GM12865 (cell line): ENCODE measurements at regions not wholly inside any gene's neighbourhood (a gene's known extent, or its start where the extent isn't known, plus 50 kb on each side); places are given as distances from the start of the nearest gene placed in this dataset.

Experiments
- DNase-seq: peaks from one replicate; pipeline ENCODE4 v3.0.0; 2010; ENCODE audit warnings: low read depth
- H3K4me3 ChIP-seq: 2 replicates; pipeline ENCODE4 v1.5.1; 2011; ENCODE audit warnings: mild to moderate bottlenecking, low read depth, low read length, control low read depth
- TF ChIP-seq, protein P1 (sequence below): IDR thresholded peaks from 2 replicates; pipeline ENCODE4 v1.5.1; 2011; ENCODE audit warnings: low read length, control low read depth, low read depth, inconsistent platforms; ENCODE audit not compliant: insufficient read depth; ENCODE audit errors: missing control alignments

DNA sequence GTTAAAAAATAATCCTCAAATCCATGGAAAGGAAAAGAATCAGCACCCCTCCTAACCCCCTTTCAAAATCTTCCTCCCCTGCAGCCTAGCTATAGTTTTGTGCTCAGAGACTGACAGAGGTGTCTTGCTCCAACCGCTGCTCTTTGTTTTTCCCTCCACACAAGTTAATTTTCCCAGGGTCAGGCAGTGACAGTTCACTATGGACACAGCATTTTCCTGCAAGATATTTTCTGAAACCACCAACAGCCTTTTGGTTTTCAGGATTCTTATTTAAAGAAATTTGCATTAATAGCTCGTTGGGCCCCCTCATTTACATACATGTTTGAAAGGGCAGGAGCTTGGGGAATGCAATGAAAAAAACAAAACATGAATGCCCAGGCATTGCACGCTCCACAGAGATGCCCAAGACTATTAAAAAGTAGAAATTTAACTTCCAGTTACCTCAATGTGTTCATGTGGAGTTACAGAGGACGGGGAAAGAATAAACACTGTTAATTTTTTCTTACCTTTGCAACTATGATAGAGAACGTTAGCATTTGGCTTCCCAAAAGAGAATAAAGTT, 71.4 kb upstream of the CXCR4 start:
- TF ChIP-seq, protein P1, sequence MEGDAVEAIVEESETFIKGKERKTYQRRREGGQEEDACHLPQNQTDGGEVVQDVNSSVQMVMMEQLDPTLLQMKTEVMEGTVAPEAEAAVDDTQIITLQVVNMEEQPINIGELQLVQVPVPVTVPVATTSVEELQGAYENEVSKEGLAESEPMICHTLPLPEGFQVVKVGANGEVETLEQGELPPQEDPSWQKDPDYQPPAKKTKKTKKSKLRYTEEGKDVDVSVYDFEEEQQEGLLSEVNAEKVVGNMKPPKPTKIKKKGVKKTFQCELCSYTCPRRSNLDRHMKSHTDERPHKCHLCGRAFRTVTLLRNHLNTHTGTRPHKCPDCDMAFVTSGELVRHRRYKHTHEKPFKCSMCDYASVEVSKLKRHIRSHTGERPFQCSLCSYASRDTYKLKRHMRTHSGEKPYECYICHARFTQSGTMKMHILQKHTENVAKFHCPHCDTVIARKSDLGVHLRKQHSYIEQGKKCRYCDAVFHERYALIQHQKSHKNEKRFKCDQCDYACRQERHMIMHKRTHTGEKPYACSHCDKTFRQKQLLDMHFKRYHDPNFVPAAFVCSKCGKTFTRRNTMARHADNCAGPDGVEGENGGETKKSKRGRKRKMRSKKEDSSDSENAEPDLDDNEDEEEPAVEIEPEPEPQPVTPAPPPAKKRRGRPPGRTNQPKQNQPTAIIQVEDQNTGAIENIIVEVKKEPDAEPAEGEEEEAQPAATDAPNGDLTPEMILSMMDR, result no peak
- no peak for DNase-seq
- no peak overlapping the region for H3K4me3 ChIP-seq

GRCh38 chr2:136188086-136188485, 70.1 kb upstream of the CXCR4 start:
- TF ChIP-seq, protein P1, result no peak
- H3K4me3 ChIP-seq, result no peak overlapping the region
- DNase-seq, result no peak

- H3K4me3 ChIP-seq, result no peak overlapping the region
- TF ChIP-seq, protein P1, result no peak
- DNase-seq, result no peak
These were observed 68.2 kb upstream of the CXCR4 start for GRCh38 chr2:136185981-136186776.

- H3K4me3 ChIP-seq, result no peak overlapping the region
- TF ChIP-seq, protein P1, result no peak
- no peak for DNase-seq
These were observed 65.1 kb upstream of the CXCR4 start for GRCh38 chr2:136183097-136183496.

GRCh38 chr2:136182315-136182714, 64.4 kb upstream of the CXCR4 start:
- DNase-seq, result no peak
- TF ChIP-seq, protein P1, result no peak

DNA sequence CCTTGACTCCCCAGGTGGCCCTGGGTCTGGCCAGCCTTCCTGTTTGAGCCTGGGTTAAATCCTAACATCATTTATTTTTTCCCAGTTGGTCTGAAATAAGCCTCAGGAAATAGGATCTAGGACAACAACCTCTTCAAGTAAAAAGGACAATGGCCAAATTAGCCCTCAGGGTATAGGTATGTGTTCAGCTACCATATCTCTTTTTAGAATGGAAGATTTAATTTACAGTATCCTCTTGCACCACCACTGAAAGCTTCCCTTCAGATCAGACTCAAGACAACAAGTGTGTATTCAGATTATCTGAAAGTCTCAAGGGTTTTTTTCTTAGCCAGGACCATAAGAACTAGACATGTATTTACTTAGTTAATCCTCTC, 61.6 kb upstream of the CXCR4 start:
- H3K4me3 ChIP-seq, result no peak overlapping the region
- DNase-seq, result no peak
- TF ChIP-seq, protein P1, result no peak

More at GRCh38 chr2:136182315-136182714, 64.4 kb upstream of the CXCR4 start:
- no peak overlapping the region for H3K4me3 ChIP-seq
